Fibroblast of peridontal ligament (primary cell): ENCODE measurements at regions not wholly inside any gene's neighbourhood (a gene's known extent, or its start where the extent isn't known, plus 50 kb on each side); places are given as distances from the start of the nearest gene placed in this dataset.

Experiments
- DNase-seq: peaks from one replicate; pipeline ENCODE4 v3.0.0-alpha.2; 2010; ENCODE audit errors: extremely low read depth

DNA sequence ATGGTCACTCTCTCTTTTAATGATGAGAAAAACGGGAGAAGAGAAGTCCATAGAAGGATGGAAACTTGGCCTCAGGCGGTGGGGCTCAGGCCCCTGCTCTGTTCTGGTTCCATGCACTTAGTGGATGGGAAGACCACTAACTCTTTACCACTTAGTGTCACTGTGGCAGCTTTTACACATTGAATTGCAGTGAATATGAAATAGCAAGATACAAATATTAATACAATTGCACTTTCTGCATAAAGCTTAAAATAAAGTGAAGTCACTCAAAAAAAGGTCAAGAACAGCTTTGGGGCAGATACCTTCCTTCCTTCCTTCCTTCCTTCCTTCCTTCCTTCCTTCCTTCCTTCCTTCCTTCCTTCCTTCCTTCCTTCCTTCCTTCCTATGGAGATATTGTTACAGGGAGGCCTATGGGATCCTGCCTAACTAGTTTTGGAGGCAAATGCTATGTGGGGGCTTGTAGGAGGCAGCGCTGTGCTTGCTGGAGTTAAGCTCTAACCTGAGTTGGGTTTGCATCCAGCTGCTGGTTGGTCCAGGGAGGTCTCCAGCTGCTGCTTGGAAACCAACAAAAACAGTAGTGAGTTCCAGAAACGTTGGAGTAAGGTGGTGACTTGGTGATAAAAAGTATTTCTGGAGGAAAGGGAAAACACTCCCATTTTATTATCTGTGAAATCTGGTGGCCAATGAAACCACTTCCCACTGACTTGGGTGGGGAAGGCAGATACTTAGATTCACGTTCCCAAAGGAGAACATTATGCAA, 62.3 kb upstream of the NKX2-2 start:
- no peak for DNase-seq

DNA sequence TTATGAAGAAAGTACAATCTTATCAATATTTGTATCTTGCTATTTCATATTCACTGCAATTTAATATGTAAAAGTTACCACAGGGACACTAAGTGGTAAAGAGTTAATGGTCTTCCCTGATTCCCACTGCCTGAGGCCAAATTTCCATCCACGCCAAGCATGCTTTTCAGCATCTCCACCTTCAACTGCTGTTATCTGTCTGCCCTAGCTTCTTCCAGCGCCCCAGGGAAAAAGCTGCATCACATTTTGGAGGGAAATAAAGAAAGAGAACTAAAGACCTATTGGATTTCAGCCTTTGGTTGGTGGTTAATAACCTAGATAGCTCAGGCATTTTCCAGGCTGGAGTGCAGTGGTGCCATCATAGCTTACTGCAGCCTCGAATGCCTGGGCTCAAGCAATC, 61.3 kb upstream of the NKX2-2 start:
- no peak for DNase-seq

DNA sequence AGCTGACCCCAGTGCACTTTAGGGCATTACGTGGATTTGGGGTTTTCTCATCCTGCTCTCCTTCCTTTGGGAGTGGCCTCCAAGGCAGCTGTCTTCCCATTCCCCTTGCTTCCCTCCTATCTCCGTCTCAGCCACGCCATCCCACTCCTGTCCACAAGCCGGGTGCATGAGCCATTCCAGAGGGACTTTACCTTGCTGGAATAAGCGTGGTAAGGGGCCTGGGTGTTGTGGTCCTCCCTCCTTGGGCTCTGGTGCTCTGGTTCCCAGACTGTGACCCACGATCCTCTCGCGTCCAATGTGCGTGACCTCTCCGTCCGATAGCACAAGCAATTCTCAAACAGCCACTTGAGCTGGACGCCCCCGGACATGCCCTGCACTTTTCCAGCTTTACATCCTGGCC, 60.6 kb upstream of the NKX2-2 start:
- DNase-seq: no peak

DNA sequence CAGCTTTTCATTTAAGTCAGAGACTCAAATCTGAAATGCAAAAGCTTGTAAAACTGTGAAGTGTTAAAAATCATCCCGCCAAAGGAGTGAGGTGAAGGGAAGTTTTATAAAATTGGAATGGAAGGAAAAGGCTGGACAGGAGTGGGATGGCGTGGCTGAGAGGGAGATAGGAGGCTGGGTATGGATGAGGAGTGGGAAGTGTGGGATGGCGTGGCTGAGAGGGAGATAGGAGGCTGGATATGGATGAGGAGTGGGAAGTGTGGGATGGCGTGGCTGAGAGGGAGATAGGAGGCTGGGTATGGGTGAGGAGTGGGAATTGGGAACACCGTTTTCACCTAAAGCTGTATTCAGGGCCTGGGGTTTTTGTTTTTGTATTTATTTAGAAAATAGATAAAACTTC, 59.4 kb upstream of the NKX2-2 start:
- no peak for DNase-seq

DNA sequence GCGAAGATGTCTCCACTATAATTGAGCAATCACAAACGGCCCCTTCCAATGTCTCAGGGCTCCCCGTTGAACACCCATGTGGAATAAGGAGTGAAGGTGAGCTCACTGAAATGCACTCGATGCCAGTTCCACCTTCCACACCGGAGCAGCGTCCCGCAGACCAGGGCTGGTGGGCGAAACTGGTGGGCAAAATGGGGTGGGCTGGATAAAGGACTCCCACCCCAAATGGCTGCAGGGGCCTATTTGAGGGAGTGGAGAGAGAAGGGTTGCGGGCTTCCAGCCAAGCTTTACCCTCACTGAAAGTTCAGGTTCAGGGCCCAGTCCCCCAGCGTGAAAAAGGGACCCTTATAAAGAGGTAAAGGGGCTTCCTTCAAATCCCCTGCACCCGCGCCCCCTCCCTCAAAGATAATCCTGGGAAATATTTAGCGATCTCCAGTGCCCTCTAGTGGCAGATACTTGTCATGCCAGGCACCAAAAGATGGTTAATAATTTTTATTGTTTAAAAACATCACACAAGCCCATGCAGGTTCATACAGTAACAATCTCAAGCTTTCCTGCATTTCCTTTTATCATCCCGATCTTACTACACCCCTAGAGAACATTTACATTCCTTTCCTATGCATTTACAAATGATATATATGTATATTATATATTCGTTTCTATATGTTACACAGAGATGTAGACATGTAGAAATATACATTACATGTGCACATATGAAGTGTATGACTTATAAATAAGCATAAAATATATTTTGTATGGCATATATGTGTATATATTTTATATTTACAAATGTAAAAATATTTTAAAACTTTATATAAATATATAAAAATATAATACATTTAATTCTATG, 58.2 kb upstream of the NKX2-2 start:
- DNase-seq: peak; percentile 13

DNA sequence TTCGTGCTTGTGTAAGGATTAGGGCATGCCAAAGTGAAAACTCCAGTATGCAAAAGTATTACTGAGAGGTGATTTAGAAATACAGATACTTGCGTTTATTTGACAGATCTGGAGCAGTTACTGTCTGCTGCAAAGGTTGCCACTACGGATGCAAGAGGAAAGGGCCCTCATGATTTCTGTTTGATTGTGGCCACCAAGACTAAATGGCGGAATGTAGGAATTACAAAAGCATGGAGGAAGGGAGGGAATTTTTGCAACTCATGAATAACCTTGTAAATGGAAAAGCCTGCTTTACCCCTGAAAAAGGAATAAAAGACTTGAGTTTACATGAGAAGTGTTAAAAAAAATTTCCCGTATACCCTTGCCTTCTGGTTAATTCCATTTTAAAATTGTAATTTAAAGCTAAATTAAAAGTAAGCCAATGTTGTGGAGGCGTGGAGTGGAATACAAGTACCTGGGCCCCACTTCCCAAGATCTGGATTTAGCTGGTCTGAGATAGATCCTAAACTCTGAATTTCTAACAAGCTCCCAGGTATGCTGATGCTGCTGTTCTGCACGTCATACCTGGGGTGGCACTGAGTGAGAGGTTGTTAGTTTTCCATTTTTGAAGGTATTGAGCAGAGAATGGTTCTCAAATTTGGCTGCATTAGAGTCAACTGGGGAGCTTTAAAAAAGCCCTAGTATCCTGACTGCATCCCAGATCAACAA, 56.6 kb upstream of the NKX2-2 start:
- no peak for DNase-seq

DNA sequence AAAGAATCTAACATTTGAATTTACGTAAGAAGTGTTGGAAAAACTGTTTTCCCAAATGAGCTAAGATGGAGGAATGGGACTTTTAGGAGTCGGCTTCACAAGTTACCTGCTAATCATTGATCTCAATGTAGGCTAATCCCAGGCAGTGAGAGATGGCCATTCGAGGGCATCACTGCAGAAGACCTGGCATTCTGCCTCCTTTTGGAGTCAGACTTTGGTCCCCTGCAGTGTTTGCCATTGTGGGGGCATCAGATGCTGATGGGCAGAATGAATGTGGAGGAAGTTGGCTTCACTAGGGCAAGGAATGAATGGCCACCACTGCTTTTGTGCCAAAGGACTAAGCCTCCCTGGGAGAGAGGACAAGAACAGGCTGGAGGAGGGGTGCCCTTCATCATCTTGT, 55.7 kb upstream of the NKX2-2 start:
- no peak for DNase-seq

DNA sequence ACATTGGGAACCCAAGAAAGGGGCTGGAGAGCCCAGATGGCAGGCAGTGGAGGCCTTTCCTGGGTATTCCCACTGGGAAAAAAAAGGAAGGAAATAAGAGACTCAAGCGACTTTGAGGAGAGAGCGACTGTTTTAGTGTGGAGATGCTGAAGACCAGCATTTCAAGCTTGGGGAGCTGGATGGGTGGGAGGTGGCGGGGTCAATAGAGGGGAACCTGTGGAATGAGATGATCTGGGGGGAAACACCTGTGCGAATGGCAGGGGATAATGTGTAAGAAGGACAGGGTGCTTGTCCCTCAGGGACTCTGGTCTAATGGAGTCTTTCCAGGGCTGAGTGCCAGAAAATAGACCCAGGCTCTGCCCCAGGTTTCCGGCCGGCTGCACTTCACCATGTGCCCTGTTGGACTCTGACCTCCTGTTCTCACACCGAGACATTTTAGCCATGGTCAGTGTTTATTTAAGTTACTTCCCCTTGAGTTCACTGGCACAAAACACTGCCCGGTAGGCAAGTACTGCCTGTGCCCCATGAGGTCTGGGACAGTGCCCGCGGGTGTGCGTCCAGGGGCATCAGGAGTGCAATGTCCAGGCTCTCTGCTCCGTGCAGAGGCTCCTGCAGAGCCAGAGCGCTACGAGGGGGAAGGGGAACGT, 50.4 kb upstream of the NKX2-2 start:
- no peak for DNase-seq
